ENCODE measurements at regions not wholly inside any gene's neighbourhood (a gene's known extent, or its start where the extent isn't known, plus 50 kb on each side); places are given as distances from the start of the nearest gene placed in this dataset.

- TF ChIP-seq EZH2 (IDR thresholded peaks at IDR 0.05; ENCODE audit: borderline replicate concordance, insufficient read depth, low read depth, low read length, poor library complexity, severe bottlenecking), result no peak
- TF ChIP-seq, protein P1, sequence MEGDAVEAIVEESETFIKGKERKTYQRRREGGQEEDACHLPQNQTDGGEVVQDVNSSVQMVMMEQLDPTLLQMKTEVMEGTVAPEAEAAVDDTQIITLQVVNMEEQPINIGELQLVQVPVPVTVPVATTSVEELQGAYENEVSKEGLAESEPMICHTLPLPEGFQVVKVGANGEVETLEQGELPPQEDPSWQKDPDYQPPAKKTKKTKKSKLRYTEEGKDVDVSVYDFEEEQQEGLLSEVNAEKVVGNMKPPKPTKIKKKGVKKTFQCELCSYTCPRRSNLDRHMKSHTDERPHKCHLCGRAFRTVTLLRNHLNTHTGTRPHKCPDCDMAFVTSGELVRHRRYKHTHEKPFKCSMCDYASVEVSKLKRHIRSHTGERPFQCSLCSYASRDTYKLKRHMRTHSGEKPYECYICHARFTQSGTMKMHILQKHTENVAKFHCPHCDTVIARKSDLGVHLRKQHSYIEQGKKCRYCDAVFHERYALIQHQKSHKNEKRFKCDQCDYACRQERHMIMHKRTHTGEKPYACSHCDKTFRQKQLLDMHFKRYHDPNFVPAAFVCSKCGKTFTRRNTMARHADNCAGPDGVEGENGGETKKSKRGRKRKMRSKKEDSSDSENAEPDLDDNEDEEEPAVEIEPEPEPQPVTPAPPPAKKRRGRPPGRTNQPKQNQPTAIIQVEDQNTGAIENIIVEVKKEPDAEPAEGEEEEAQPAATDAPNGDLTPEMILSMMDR (IDR thresholded peaks at IDR 0.05), result no peak
Observed at GRCh38 chr1:57945045-57945444, 521.2 kb upstream of the DAB1 start.
